ENCODE measurements at regions not wholly inside any gene's neighbourhood (a gene's known extent, or its start where the extent isn't known, plus 50 kb on each side); places are given as distances from the start of the nearest gene placed in this dataset.

DNA sequence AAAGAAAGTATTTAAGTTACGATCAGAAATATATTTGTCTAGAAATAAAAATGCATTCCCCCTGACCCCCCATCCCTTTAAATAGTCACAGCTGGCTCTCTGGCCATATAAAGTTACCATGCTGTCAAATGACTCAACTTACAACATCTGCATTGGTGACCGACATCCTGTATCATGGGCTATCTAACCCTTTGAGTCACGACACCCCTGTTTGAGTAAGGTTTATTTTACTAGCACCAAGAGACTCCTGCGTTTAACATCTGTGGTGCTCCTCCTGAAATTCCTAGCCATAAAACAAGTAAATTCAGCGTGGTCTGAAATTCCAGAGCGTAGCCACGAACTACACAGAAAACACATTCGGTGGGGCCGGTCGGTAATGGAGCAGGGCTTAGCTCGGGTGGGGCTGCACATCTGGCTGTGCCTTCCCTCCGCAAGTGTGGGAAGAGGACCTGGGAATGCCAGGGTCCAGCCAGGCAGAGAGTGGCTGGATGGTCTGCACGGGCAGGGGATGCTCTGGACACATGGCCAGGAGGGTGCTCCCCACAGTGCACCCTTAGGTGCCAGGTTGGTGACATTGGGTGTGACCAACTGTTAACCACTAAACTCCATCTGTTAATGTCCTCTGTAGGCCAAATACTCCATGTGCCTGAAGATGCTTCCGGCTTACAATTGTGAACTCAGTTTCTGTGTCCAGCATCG, 53.0 kb upstream of the CLDN14 start:
- POLR2A ChIA-PET, result no interaction called here
- DNase-seq (ENCODE audit: low read depth, low spot score), result no peak
- CTCF ChIA-PET, result no interaction called here
- no peak overlapping the region for H3K4me3 ChIP-seq (ENCODE audit: low read depth, low read length)
- TF ChIP-seq, protein P1, sequence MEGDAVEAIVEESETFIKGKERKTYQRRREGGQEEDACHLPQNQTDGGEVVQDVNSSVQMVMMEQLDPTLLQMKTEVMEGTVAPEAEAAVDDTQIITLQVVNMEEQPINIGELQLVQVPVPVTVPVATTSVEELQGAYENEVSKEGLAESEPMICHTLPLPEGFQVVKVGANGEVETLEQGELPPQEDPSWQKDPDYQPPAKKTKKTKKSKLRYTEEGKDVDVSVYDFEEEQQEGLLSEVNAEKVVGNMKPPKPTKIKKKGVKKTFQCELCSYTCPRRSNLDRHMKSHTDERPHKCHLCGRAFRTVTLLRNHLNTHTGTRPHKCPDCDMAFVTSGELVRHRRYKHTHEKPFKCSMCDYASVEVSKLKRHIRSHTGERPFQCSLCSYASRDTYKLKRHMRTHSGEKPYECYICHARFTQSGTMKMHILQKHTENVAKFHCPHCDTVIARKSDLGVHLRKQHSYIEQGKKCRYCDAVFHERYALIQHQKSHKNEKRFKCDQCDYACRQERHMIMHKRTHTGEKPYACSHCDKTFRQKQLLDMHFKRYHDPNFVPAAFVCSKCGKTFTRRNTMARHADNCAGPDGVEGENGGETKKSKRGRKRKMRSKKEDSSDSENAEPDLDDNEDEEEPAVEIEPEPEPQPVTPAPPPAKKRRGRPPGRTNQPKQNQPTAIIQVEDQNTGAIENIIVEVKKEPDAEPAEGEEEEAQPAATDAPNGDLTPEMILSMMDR (IDR thresholded peaks at IDR 0.05; ENCODE audit: insufficient read depth, low read length, missing control alignments), result no peak

DNA sequence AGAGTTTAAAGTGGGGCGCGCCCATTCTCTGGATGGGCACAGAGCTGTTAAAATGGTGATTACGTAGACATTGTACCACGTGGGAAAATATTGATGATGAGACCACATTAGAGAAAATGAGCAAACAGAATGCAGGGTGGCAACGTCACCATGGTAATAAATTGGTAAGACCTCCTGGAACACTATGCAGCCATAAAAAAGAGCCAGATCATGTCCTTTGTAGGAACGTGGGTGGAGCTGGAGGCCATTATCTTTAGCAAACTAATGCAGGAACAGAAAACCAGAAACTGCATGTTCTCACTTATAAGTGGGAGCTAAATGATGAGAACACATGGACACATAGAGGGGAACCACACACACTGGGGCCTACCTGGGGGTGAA, 53.5 kb upstream of the CLDN14 start:
- POLR2A ChIA-PET, result no interaction called here

DNA sequence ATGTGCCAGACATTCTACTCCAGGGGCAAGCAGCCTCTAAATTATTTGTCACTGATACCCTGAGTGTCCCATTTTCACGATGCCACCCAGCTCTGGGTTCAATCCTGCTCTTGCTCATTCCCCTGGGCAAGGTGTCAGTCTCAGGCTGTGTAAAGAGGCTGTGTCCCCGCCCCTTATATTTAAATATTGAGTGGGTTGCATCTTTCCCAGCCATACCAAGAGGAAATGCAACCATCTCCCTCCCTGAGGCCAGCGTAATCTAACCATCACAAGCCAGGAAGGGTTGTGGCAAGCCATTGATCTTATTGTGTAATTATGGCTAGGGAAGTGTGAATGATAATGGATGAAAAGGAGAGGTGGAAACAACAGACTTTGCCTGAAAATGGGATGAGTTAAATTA, 54.7 kb upstream of the CLDN14 start:
- ChIA-PET CTCF (interaction anchor here (0.8 kb wide), 1 partner anchor 31 kb away, joined by 3 read pairs; no protein-coding TSS in a partner anchor), POLR2A (no interaction called here)
- TF ChIP-seq, protein P1 (IDR thresholded peaks at IDR 0.05; ENCODE audit: insufficient read depth, low read length, missing control alignments), result no peak
- no peak overlapping the region for H3K4me3 ChIP-seq (ENCODE audit: low read depth, low read length)
- no peak for DNase-seq (ENCODE audit: low read depth, low spot score)

More for the DNA sequence above, 53.5 kb upstream of the CLDN14 start:
- H3K4me3 ChIP-seq (ENCODE audit: low read depth, low read length), result no peak overlapping the region
- TF ChIP-seq, protein P1 (IDR thresholded peaks at IDR 0.05; ENCODE audit: insufficient read depth, low read length, missing control alignments), result no peak
- DNase-seq (ENCODE audit: low read depth, low spot score), result no peak
- CTCF ChIA-PET, result no interaction called here

DNA sequence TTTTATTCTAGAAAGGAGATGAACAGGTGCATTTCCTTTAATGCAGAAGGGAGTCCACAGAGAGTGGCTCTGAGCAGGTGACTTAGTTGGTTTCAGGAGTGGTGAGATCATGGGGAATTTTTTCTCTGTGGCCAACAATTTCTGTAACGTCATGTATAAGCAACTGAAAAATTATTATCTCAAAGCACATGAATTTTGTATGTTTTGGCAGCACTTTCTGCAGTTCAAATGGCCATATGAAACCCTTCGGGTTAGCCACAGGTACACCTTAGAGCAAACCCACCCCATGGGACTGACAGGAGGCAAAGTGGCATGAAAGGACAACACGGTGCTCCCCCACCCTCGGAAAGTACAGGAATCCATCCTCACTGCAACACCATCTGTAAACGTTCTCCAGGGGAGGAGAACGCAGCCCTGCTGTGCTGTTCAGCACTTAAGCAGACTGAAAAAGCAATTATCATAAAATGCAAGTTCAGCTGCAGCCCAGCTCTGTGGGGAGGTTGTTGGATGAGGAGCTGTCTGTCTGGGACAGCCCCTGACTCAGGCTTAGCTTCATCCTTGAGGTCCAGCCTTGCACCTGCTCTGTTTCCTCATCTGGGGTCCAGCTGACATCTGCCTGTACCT, 55.8 kb upstream of the CLDN14 start:
- ChIA-PET CTCF (interaction anchor here (0.8 to 1.2 kb wide), 3 partner anchors 24 to 32 kb away, joined by 3 to 4 read pairs (median 3); no protein-coding TSS in a partner anchor), POLR2A (no interaction called here)
- no peak overlapping the region for H3K4me3 ChIP-seq (ENCODE audit: low read depth, low read length)
- TF ChIP-seq, protein P1 (IDR thresholded peaks at IDR 0.05; ENCODE audit: insufficient read depth, low read length, missing control alignments), result no peak
- no peak for DNase-seq (ENCODE audit: low read depth, low spot score)

DNA sequence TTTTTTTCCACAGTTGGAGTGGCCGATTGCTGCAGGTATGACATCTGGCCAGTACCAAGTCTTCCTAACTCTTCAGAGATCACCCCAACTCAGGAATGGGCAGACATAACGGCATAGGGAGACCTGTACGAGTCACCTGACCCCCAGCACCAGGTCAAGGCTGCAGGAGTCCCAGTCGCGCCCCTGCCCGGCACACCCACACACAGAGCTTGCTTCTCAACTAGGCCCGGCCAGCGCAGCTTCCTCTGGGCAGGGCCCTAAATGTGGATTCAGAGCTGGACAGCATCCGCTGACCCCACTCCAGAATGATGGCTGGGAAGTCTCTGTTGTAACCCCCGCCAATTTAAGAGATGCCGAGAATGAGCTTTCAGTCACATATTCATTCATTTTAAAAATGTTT, 58.8 kb upstream of the CLDN14 start:
- CTCF ChIA-PET, result no interaction called here
- TF ChIP-seq, protein P1 (IDR thresholded peaks at IDR 0.05; ENCODE audit: insufficient read depth, low read length, missing control alignments), result no peak
- POLR2A ChIA-PET, result no interaction called here
- no peak overlapping the region for H3K4me3 ChIP-seq (ENCODE audit: low read depth, low read length)
- DNase-seq (ENCODE audit: low read depth, low spot score), result no peak

DNA sequence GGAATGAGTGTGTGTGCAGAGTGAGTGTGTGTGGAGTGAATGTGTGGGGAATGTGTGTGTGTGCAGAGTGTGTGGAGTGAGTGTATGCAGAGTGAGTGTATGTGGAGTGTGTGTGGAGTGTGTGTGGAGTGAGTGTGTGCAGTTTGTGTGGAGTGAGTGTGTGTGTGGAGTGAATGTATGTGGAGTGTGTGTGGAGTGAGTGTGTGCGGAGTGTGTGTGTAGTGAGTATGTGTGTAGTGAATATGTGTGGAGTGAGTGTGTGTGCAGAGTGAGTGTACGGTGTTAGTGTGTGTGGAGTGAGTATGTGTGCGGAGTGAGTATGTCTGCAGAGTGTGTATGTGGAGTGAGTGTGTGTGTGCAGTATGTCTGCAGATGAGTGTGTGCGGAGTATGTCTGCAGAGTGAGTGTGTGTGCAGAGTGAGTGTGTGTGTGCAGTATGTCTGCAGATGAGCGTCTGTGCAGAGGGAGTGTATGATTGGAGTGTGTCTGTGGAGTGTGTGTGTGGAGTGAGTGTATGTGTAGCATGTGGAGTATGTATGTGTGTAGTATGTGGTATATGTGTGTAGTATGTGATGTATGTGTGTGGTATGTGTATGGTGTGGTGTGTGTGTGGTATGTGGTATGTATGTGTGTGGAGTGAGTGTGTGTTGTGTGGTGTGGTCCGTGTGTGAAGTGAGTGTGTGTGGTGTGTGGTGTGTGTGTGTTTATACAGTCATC, 59.7 kb upstream of the CLDN14 start:
- TF ChIP-seq, protein P1 (IDR thresholded peaks at IDR 0.05; ENCODE audit: insufficient read depth, low read length, missing control alignments), result no peak
- ChIA-PET CTCF (no interaction called here), POLR2A (no interaction called here)
- DNase-seq (ENCODE audit: low read depth, low spot score), result no peak
- H3K4me3 ChIP-seq (ENCODE audit: low read depth, low read length), result no peak overlapping the region

All from AG04449 (cell line).